Endometrium (tissue), 2 donors: ENCODE measurements at regions not wholly inside any gene's neighbourhood (a gene's known extent, or its start where the extent isn't known, plus 50 kb on each side); places are given as distances from the start of the nearest gene placed in this dataset.

Experiments used
- FAIRE-seq: peaks from 2 replicates; lab custom pipeline; 2012; peaks lifted over from hg19 to GRCh38; lab: Jason Lieb, UNC
- donor health status: control.
- donor health status: control.

DNA sequence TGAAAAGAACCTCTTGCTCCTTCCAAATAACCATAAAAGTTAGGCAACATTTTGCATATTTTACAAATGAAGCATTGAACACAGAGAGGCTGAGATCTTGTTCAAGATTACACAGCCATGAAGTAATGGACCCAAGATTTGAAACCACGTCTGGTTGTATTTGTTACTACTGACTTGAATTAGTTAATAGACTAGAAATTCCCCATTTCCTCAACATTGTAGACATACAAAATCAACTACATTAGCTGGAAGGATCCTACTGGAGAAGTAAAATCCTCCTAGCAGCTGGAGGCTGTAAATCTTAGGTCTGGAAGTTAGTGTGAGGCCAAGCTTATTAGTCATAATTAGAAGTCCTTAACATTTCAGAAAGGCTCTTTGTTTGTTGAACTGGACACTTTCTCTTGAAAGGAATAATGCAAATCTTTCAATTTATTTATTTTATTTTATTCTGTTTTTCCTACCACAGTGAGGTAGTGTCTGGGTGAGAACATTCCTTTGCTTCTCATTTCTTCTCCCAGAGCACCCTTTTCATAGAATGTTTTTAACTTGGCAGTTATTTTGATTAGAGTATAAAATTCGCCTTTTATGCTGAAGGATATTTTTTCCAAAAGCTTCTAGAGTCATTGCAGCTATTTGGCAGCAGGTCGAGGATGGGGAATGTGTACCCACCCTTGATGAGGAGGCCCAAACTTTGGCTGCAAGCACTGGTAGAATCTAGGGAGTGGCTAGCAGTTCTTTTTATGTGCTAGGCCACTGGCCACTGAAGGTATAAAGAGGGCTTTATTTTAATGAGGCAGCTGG is 62.0 kb upstream of the CLNK start:
- peak; percentile 93 for FAIRE-seq

DNA sequence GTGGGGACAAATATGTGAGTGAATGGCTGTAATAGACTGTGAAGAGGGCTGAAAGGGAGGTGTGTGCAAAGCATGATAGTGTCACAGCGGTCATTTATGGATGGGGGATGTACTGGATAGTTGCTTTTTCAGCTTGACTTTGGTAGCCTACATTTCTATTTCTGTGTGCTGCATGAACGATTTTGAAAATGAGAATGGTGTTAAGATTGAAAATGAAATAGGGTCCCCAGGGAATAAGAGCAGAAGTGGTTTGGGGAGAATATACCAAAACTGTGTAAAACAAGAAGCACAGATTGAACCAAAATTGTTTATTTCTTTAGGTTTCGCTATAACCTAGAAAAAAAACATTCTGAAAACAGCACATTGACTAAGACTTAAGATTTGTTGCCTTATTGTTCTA is 58.8 kb upstream of the CLNK start:
- no peak for FAIRE-seq

DNA sequence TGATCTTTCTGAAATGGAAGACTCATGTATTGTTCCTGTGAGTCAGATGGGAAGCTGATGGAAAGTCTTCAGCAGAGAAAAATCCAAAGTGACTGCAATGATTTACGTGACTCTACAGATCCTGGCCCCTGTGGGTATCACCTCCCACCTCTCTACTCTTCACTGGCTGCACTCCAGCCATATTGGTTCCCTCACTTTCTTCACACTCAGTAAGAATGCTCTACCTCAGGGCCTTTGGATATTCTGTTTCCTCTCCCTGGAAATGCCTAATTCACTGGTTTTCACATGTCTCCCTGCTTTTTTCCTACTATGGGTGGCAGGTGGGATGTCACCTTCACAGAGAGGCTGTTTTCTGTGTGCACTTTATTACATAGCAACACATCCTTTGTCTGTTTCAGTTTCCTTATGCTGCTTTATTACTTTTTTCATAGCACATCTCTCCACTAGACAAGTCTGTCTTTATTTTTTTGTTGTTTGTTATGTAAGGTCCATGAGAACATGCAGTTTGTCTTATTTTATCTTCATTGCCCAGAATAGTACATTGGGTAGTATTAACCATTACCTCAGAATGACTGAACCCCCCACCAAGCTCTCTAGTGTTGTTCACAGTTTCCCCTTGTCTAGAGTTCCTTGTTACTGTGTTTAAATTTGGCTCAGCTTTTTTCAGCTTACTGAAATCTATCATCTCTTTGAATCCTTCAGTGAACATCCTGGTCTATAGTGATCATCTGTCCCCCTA is 57.6 kb upstream of the CLNK start:
- no peak for FAIRE-seq

DNA sequence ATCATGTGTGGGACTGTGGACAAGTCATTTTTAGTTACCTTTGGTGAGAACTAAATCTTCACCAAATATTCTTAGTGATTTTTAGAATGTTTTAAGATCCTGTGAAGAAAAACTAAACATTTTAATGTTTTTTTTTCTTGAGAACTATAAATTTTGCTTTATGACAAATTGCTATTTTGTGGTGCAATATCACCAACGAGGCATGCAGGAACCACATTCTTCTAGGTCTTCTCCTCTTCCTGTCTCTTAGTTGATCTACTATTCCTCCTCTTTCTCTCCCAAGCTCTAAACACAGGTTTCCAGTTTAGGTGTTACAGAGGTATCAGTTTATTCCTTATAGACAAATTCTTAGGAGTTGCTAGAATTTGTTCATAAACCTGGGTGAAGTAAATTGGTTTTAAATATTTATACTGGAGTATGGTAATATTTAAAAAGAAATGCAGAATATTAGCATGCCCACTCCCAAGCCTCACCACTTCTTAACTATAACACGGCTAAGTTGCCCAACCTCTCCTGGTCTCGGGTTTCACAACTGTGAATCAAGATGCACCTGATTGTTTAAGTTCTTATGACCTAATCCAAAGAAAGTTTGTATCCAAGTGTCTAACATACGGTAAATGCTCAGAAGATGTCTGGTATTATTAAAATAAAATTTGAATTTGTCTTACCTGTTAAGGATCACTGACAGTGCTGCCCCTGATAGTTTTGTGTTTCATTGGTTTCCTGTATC is 56.5 kb upstream of the CLNK start:
- FAIRE-seq, result no peak

DNA sequence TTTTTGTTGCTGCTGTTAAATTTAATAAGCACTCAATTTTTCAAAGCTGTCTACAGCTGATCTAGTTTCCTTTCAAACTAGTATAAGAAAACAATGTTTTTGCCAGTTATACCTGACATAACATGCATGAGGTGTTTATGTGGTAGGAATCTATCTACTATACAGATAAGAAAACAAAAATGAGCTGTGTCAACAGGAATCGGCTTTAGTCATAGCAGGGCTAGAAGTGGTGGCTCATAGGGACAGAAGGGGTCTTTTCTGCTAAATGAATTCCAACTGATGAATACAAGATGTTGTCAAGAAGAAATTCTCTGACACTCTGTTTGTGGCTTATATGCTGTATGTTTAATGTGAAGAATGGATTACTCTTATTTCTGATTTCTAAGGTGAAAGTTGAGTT is 55.7 kb upstream of the CLNK start:
- FAIRE-seq, result no peak

DNA sequence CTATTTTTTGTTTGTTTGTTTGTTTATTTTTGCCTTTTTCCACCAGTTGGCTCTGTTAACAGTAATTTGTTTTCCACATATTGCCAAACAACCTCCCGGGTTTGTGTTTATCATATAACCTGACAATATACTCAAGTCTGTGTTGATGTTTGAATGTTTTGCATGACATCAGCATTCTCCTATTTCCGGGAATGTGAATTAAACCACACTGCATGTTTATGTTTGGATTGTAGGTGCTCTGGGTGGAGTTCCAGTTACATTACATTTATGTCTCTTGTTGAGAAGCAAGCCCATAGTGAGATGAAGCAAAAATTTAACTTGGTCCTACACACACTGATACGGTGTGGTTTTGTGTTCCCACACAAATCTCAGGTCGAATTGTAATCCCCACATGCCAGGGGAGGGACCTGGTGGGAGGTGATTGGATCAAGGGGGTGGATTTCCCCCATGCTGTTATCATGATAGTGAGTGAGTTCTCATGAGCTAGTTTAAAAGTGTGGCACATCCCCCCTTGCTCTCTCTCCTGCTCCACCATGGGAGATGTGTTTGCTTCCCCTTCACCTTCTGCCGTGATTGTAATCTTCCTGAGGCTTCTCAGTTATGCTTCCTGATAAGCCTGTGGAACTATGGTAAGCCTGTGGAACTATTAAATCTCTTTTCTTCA is 54.4 kb upstream of the CLNK start:
- no peak for FAIRE-seq

DNA sequence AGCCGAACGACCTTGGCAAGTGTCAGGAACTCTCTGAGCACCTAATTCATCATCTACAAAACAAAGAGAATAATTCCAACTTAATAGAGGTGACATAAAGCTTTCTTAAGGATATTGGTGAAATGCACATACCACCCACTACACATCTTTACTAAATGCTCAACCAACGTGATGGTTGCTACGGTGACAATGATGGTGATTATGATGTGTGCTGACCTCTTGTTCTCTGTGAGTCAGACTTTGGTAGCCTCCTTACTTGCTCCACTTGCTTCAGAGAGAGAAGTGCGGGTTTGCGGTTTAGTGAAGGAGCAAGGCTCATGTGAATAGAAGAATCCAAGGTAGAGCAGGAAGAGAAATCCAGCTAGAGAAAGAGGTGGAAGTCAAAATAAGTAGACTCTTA is 52.8 kb upstream of the CLNK start:
- no peak for FAIRE-seq

DNA sequence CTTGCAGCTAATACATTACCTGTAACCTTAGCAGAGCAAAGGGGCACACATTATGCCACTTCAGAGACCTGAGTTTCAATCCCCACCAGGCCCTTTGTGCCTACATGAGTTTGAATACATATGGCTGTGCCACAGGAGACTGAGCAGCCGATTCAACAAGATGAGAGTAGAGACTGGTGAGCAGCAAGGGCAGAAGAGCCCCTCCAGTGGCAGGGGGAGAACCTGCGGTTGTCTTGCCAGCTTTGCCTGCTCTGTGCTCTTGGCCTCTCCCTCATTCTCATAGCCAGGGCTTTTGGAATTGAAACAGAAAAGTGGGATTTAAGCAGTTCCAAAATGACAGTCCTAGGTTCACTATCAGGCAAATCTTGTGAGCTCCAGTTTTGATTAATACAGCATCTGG is 52.3 kb upstream of the CLNK start:
- FAIRE-seq, result no peak

DNA sequence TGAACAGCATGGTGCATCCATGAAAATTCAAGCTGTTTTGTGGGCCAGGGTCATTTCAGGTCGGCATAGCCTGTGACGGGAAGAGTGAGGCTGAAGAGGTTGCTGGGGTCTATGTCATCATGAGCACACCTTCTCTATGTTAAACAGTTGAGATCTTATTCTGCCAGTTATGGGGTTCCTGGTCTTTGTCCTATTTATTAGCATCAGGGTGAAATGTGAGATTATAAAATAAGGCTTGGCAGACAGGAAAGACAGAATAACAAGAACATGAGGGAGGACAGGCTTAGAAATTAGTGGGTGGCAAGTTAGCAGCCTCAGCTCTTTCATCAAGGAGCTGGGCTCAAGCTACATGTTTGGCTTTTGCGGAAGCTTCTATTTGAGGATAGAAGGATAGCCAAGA is 51.7 kb upstream of the CLNK start:
- no peak for FAIRE-seq

DNA sequence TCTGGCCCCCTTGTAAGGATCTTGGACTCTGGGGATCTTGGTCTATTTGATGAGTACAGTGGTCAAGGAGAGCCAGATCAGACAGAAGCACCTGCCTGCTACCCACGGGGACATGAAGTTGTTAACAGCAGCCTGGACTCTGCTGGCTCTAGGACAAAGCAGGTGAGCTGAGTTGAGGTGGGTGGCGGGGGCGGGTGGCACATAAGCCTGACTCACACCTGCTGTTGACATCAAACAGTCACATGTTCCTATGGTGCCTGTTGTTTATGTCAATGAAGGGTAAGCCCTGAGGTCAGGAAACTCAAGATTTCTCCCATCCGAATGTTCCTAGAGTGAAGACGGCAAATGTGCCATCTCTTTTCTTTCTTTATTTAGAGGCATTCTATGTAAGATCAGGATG is 50.1 kb upstream of the CLNK start:
- no peak for FAIRE-seq
